CD4-positive, CD25-positive, alpha-beta regulatory T cell (primary cell): ENCODE measurements at regions not wholly inside any gene's neighbourhood (a gene's known extent, or its start where the extent isn't known, plus 50 kb on each side); places are given as distances from the start of the nearest gene placed in this dataset.
A peak's percentile ranks its signal among the peaks of the same experiment; 100 is the strongest.

Experiments
- ATAC-seq, 2 donors: fragments of 150-1000 bp; cut with Tn5 transposase; one replicate each; pipeline ENCODE4 v1.10.0; 2021; ENCODE audit warnings: low read depth in 2 of 2, moderate number of reproducible peaks in 2 of 2, moderate library complexity in 1 of 2
- DNase-seq, 3 donors: peaks; one replicate each; pipeline versions ENCODE4 v3.0.0 to v3.0.0-alpha.2; 2012 to 2022; ENCODE audit warnings: mixed read lengths in 1 of 3
- H3K27ac ChIP-seq: one replicate; pipeline ENCODE4 v1.7.0; 2013; ENCODE audit warnings: mild to moderate bottlenecking, low read length; ENCODE audit not compliant: insufficient read depth, poor library complexity, severe bottlenecking
- H3K27me3 ChIP-seq: one replicate; pipeline ENCODE4 v1.7.0; 2013; ENCODE audit warnings: low read length; ENCODE audit not compliant: control insufficient read depth, insufficient read depth
- H3K36me3 ChIP-seq: one replicate; pipeline ENCODE4 v1.7.0; 2013; ENCODE audit warnings: mild to moderate bottlenecking, low read length, moderate library complexity; ENCODE audit not compliant: control insufficient read depth, insufficient read depth
- H3K4me1 ChIP-seq: 2 replicates; pipeline ENCODE4 v1.7.0; 2013; ENCODE audit warnings: mild to moderate bottlenecking, low read length; ENCODE audit not compliant: insufficient read depth, control insufficient read depth, poor library complexity, severe bottlenecking
- H3K4me3 ChIP-seq: one replicate; pipeline ENCODE4 v1.7.0; 2013; ENCODE audit warnings: low read depth, mild to moderate bottlenecking, low read length, moderate library complexity
- H3K9me3 ChIP-seq, 2 experiments: 1 replicate in 1 of 2; 2 replicates in 1 of 2; pipeline ENCODE4 v1.7.0; 2013; ENCODE audit warnings: low read length in 2 of 2, mild to moderate bottlenecking in 1 of 2, moderate library complexity in 1 of 2; ENCODE audit not compliant: control insufficient read depth in 2 of 2
- H3K27ac Mint-ChIP-seq, 3 donors: one replicate each; pipeline ENCODE4 v1.8.0; 2020 to 2022; ENCODE audit warnings: mild to moderate bottlenecking in 3 of 3, mixed read lengths in 3 of 3, moderate library complexity in 2 of 3
- H3K27me3 Mint-ChIP-seq: one replicate; pipeline ENCODE4 v1.8.0; 2022; ENCODE audit warnings: mild to moderate bottlenecking, mixed read lengths
- H3K36me3 Mint-ChIP-seq: one replicate; pipeline ENCODE4 v1.8.0; 2020; ENCODE audit warnings: mixed read lengths
- H3K4me1 Mint-ChIP-seq, 4 donors: one replicate each; pipeline ENCODE4 v1.8.0; 2020 to 2022; ENCODE audit warnings: mixed read lengths in 4 of 4, mild to moderate bottlenecking in 1 of 4
- H3K4me3 Mint-ChIP-seq, 4 donors: one replicate each; pipeline ENCODE4 v1.8.0; 2020 to 2022; ENCODE audit warnings: mild to moderate bottlenecking in 4 of 4, mixed read lengths in 4 of 4, moderate library complexity in 3 of 4
- H3K9me3 Mint-ChIP-seq, 7 donors: one replicate each; pipeline ENCODE4 v1.8.0; 2020 to 2022; ENCODE audit warnings: mixed read lengths in 7 of 7, mild to moderate bottlenecking in 3 of 7, moderate library complexity in 2 of 7

DNA sequence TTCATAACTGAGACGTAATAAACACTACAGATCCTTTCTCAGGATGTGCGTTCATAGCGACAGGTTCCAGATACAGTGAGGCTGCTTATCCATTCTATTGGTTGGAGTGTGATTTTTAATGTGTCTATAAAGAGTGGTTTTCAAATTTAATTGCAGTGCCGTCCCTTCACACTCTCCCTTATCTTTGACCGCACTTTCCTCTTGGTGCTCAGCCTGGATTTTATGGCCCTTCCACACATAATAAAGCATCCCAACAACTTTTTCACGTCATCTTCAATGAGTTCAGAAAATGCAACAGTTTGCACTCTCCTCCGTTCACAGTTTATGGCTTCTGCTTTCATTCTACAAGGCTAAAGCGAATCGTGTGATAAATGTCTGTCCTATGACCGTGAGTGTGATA is 1209.9 kb downstream of the BCL11B start:
- H3K9me3 Mint-ChIP-seq: peaks cover 0 to 4% (median 0%) of the 10 kb centered on the region in 7 donors
- H3K4me1 Mint-ChIP-seq: no peaks in the 10 kb centered on the region

GRCh38 chr14:98069712-98070171 is 1202.3 kb downstream of the BCL11B start:
- H3K4me3 ChIP-seq: no peak overlapping the region
- no peaks in the 10 kb centered on the region for H3K4me1 ChIP-seq
- DNase-seq (no peak), ATAC-seq (no peak)
- no peak overlapping the region for H3K4me3 Mint-ChIP-seq
- no peaks in the 10 kb centered on the region for H3K4me1 Mint-ChIP-seq
- no peaks in the 10 kb centered on the region for H3K27me3 ChIP-seq
- H3K9me3 ChIP-seq: no peaks in the 10 kb centered on the region
- H3K36me3 ChIP-seq: no peaks in the 10 kb centered on the region
- peaks cover 4% of the 10 kb centered on the region for H3K36me3 Mint-ChIP-seq
- H3K27me3 Mint-ChIP-seq: no peaks in the 10 kb centered on the region
- peak overlapping the region in 1 of 3 donors; percentile 9 for H3K27ac Mint-ChIP-seq
- no peak overlapping the region for H3K27ac ChIP-seq
- peaks cover 0 to 3% (median 0%) of the 10 kb centered on the region in 7 donors for H3K9me3 Mint-ChIP-seq

More for the DNA sequence above, 1209.9 kb downstream of the BCL11B start:
- Mint-ChIP-seq H3K4me3 (no peak overlapping the region), H3K27me3 (no peaks in the 10 kb centered on the region), H3K36me3 (no peaks in the 10 kb centered on the region), H3K27ac (no peak overlapping the region)
- ATAC-seq (no peak), DNase-seq (no peak)
- Histone ChIP-seq H3K36me3 (no peaks in the 10 kb centered on the region), H3K9me3 (no peaks in the 10 kb centered on the region), H3K4me1 (no peaks in the 10 kb centered on the region), H3K4me3 (no peak overlapping the region), H3K27ac (no peak overlapping the region), H3K27me3 (no peaks in the 10 kb centered on the region)

DNA sequence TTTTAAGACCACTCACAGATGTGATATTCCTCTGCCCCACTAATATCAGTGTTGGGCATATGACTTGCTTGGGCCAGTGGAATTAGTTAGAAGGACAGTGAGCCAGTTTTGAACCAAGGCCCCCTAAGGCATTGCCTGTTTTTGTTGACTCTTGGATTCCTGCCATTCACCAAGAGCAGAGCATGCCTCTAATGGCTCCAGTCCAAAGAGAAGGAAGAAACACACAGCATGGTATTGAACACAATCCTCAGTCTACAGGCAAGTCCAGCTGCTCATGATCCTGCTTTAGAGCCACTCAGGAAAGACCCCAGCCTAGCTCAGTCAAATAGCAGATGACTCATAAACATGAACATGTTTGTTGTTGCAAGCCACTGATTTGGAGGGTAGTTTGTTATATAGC is 1201.5 kb downstream of the BCL11B start:
- Histone ChIP-seq H3K36me3 (no peaks in the 10 kb centered on the region), H3K27ac (no peak overlapping the region), H3K9me3 (no peaks in the 10 kb centered on the region), H3K4me3 (no peak overlapping the region), H3K4me1 (no peaks in the 10 kb centered on the region), H3K27me3 (no peaks in the 10 kb centered on the region)
- Mint-ChIP-seq H3K4me1 (no peaks in the 10 kb centered on the region), H3K9me3 (peaks cover 0 to 3% (median 0%) of the 10 kb centered on the region in 7 donors), H3K4me3 (no peak overlapping the region), H3K27me3 (no peaks in the 10 kb centered on the region), H3K36me3 (peaks cover 4% of the 10 kb centered on the region), H3K27ac (peak overlapping the region in 1 of 3 donors; percentile 9)
- DNase-seq (no peak), ATAC-seq (no peak)

GRCh38 chr14:98074111-98074510 is 1197.9 kb downstream of the BCL11B start:
- Histone ChIP-seq H3K9me3 (no peaks in the 10 kb centered on the region), H3K36me3 (no peaks in the 10 kb centered on the region), H3K4me3 (no peak overlapping the region), H3K27me3 (no peaks in the 10 kb centered on the region), H3K27ac (no peak overlapping the region), H3K4me1 (no peaks in the 10 kb centered on the region)
- H3K4me3 Mint-ChIP-seq: no peak overlapping the region
- H3K4me1 Mint-ChIP-seq: peaks cover 0 to 2% (median 0%) of the 10 kb centered on the region in 4 donors
- DNase-seq (no peak), ATAC-seq (no peak)
- H3K27me3 Mint-ChIP-seq: no peaks in the 10 kb centered on the region
- H3K36me3 Mint-ChIP-seq: peaks cover 4% of the 10 kb centered on the region
- peaks cover 0 to 3% (median 0%) of the 10 kb centered on the region in 7 donors for H3K9me3 Mint-ChIP-seq
- no peak overlapping the region for H3K27ac Mint-ChIP-seq

- Mint-ChIP-seq H3K4me3 (no peak overlapping the region), H3K27me3 (no peaks in the 10 kb centered on the region), H3K9me3 (peaks cover 0 to 4% (median 0%) of the 10 kb centered on the region in 7 donors), H3K27ac (no peak overlapping the region), H3K4me1 (peaks cover 0 to 2% (median 0%) of the 10 kb centered on the region in 4 donors), H3K36me3 (peaks cover 4% of the 10 kb centered on the region)
- no peaks in the 10 kb centered on the region for H3K27me3 ChIP-seq
- DNase-seq: no peak
- no peaks in the 10 kb centered on the region for H3K4me1 ChIP-seq
- H3K27ac ChIP-seq: no peak overlapping the region
- ATAC-seq: no peak
- H3K9me3 ChIP-seq: no peaks in the 10 kb centered on the region
- H3K36me3 ChIP-seq: no peaks in the 10 kb centered on the region
- H3K4me3 ChIP-seq: no peak overlapping the region
These were observed 1194.8 kb downstream of the BCL11B start for GRCh38 chr14:98077176-98077575.

DNA sequence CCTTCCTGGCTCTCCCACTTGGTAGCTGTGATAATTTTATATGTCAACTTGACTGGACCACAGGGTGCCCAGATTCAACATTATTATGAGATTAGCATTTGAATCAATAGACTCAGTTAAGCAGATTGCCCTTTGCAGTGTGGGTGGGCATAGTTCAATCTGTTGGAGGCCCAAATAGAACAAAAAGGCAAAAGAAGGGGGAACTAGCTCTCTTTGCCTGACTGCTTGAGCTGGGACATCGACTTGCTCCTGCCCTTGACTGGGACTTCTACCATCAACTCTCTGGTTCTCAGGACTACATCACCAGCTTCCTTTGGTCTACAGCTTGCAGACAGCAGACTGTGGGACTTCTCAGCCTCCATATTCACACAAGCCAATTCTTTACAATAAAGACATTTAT is 1189.2 kb downstream of the BCL11B start:
- peaks cover 6% of the 10 kb centered on the region for H3K27me3 Mint-ChIP-seq

GRCh38 chr14:98085751-98086150 is 1186.2 kb downstream of the BCL11B start:
- Histone ChIP-seq H3K27ac (no peak overlapping the region), H3K9me3 (no peaks in the 10 kb centered on the region), H3K36me3 (no peaks in the 10 kb centered on the region), H3K4me3 (no peak overlapping the region), H3K27me3 (peaks cover 2% of the 10 kb centered on the region), H3K4me1 (no peaks in the 10 kb centered on the region)
- Mint-ChIP-seq H3K9me3 (peaks cover 0 to 6% (median 0%) of the 10 kb centered on the region in 7 donors), H3K4me1 (peaks cover 0 to 2% (median 0%) of the 10 kb centered on the region in 4 donors), H3K36me3 (no peaks in the 10 kb centered on the region), H3K27ac (no peak overlapping the region), H3K27me3 (peaks cover 6% of the 10 kb centered on the region), H3K4me3 (no peak overlapping the region)
- ATAC-seq (no peak), DNase-seq (no peak)

More for the DNA sequence above, 1189.2 kb downstream of the BCL11B start:
- no peak for ATAC-seq
- no peaks in the 10 kb centered on the region for H3K36me3 Mint-ChIP-seq
- H3K9me3 ChIP-seq: no peaks in the 10 kb centered on the region
- no peaks in the 10 kb centered on the region for H3K4me1 ChIP-seq
- no peak overlapping the region for H3K4me3 ChIP-seq
- no peak overlapping the region for H3K27ac Mint-ChIP-seq
- peaks cover 0 to 6% (median 0%) of the 10 kb centered on the region in 7 donors for H3K9me3 Mint-ChIP-seq
- peaks cover 2% of the 10 kb centered on the region for H3K27me3 ChIP-seq
- no peak overlapping the region for H3K4me3 Mint-ChIP-seq
- peaks cover 0 to 2% (median 0%) of the 10 kb centered on the region in 4 donors for H3K4me1 Mint-ChIP-seq
- no peak for DNase-seq
- H3K36me3 ChIP-seq: no peaks in the 10 kb centered on the region
- H3K27ac ChIP-seq: no peak overlapping the region

DNA sequence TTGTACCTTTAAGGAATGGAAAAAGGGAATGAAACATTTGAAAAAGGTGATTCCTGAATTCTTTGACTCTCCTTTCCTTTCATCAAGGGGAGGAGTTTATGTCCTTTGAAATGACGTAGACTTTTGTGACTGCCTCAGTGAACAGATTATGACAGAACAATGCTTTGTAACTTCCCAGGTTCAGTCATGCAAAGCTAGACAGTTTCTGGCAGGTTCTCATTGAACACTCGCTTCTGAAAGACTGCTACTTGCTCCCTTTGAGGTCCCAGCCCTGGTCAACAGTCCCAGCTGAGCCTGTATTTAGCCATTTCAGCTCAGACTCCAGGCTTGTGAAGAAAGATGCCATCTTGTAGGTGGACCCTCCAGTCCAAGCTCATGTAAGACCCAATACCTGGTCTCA is 1178.9 kb downstream of the BCL11B start:
- H3K9me3 Mint-ChIP-seq: peaks cover 0 to 4% (median 0%) of the 10 kb centered on the region in 7 donors
- Histone ChIP-seq H3K27me3 (no peaks in the 10 kb centered on the region), H3K27ac (no peak overlapping the region), H3K4me1 (no peaks in the 10 kb centered on the region), H3K4me3 (no peak overlapping the region), H3K36me3 (no peaks in the 10 kb centered on the region), H3K9me3 (no peaks in the 10 kb centered on the region)
- DNase-seq (no peak), ATAC-seq (no peak)
- no peak overlapping the region for H3K4me3 Mint-ChIP-seq
- H3K27ac Mint-ChIP-seq: no peak overlapping the region
- H3K36me3 Mint-ChIP-seq: peaks cover 7% of the 10 kb centered on the region
- H3K27me3 Mint-ChIP-seq: no peaks in the 10 kb centered on the region
- peaks cover 0 to 9% (median 3%) of the 10 kb centered on the region in 4 donors for H3K4me1 Mint-ChIP-seq
